ENCODE measurements at regions not wholly inside any gene's neighbourhood (a gene's known extent, or its start where the extent isn't known, plus 50 kb on each side); places are given as distances from the start of the nearest gene placed in this dataset.

DNA sequence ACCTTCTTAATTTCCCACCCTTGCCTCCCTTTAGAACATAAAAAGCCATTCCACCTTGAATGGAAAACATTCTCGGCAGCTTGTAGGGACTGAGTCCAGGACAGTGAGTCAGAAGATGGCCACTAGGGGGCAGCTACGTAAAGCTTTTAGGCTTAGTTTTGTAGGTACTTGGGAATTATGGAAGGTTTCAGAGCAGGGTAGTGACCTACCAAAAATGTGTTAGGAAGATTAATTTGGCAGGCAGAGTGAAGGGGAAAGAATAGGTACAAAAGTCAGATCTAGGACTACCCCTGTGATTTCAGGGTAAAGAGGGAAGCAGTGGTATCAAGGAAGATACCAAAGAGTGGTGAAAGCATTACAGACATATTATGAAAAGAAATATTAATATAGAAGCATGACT is 198.4 kb downstream of the NDFIP2 start:
- no peaks in the 10 kb centered on the region for H3K9me3 ChIP-seq
- TF ChIP-seq, protein P1, sequence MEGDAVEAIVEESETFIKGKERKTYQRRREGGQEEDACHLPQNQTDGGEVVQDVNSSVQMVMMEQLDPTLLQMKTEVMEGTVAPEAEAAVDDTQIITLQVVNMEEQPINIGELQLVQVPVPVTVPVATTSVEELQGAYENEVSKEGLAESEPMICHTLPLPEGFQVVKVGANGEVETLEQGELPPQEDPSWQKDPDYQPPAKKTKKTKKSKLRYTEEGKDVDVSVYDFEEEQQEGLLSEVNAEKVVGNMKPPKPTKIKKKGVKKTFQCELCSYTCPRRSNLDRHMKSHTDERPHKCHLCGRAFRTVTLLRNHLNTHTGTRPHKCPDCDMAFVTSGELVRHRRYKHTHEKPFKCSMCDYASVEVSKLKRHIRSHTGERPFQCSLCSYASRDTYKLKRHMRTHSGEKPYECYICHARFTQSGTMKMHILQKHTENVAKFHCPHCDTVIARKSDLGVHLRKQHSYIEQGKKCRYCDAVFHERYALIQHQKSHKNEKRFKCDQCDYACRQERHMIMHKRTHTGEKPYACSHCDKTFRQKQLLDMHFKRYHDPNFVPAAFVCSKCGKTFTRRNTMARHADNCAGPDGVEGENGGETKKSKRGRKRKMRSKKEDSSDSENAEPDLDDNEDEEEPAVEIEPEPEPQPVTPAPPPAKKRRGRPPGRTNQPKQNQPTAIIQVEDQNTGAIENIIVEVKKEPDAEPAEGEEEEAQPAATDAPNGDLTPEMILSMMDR (IDR thresholded peaks at IDR 0.05) = peak; percentile 58 to 81 (median 59)
- TF ChIP-seq POLR2AphosphoS5 (IDR thresholded peaks at IDR 0.05) = no peak
- no peak for TF ChIP-seq POLR2A (IDR thresholded peaks at IDR 0.05)
- no peaks in the 10 kb centered on the region for H3K27me3 ChIP-seq
- intact Hi-C loops (cut with DNase I; ENCODE audit: low total_unique reads) = no loop called here
- peak; percentile 30 to 57 for DNase-seq (ENCODE audit: low spot score in 2 of 2)
- H3K36me3 ChIP-seq = no peaks in the 10 kb centered on the region
- H3K4me1 ChIP-seq = no peaks in the 10 kb centered on the region
- no peak overlapping the region for H3K27ac ChIP-seq
- H3K4me3 ChIP-seq = no peak overlapping the region

DNA sequence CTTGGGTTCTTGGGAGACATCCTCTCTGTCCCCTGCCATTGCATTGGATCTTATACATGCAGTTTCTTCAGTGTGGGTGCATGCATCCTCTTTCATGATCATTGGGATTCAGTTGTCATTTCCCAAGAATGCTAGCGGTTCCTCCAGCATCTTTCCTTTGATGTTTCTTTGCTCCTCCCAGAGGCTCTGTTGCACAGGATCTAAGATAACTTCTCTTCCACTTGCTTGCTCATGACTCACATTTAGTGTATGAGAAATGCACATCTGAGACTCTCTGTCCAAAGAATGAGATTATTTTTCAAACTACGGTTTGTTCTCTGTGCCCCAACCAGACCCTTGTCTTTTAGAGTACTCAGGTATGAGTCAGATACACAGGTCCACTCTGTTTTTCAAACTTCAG is 197.1 kb downstream of the NDFIP2 start:
- Histone ChIP-seq H3K36me3 (no peaks in the 10 kb centered on the region), H3K4me1 (no peaks in the 10 kb centered on the region), H3K4me3 (no peak overlapping the region), H3K27me3 (no peaks in the 10 kb centered on the region), H3K27ac (no peak overlapping the region), H3K9me3 (no peaks in the 10 kb centered on the region)
- no peak for DNase-seq (ENCODE audit: low spot score in 2 of 2)
- TF ChIP-seq POLR2A (IDR thresholded peaks at IDR 0.05) (no peak), POLR2AphosphoS5 (IDR thresholded peaks at IDR 0.05) (no peak)
- TF ChIP-seq, protein P1 (IDR thresholded peaks at IDR 0.05) = no peak
- intact Hi-C loops (cut with DNase I; ENCODE audit: low total_unique reads) = no loop called here

DNA sequence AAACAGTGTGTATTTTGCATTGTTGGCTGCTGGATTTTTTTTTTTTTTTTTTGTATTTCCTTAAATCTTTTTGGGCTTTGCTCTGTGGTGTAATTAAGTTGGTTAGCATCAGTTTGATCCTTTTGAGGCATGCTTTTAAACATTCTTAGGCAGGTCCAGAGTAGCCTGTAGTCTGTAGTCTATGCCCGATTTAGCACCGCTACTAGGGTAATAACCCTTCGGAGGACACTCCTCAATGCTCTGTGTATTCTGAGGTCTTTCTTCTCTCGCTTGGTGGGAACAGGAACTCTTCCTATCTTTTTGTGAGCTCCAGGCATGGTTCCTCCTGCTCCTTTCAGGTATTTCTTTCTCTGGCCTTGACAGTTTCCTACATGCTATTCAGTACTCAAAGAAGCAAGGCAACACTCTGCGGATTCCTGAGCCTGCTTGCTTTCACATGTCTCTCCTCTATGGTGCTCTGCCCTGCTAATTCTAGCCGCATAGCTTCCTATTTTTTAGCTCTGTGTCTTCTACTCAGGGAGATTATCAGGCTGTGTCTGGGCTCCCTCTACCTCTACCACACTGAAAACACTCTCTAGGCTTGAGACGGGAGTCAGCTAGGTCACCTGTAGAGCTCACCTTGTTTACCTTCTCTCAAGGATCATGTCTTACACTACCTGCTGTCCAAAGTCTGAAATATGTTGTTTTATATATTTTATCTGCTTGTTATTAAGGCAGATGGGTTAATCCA is 195.1 kb downstream of the NDFIP2 start:
- H3K27me3 ChIP-seq = no peaks in the 10 kb centered on the region
- intact Hi-C loops (cut with DNase I; ENCODE audit: low total_unique reads) = no loop called here
- no peaks in the 10 kb centered on the region for H3K36me3 ChIP-seq
- no peak overlapping the region for H3K27ac ChIP-seq
- no peak overlapping the region for H3K4me3 ChIP-seq
- no peaks in the 10 kb centered on the region for H3K4me1 ChIP-seq
- no peaks in the 10 kb centered on the region for H3K9me3 ChIP-seq
- TF ChIP-seq, protein P1 (IDR thresholded peaks at IDR 0.05) = no peak
- TF ChIP-seq POLR2A (IDR thresholded peaks at IDR 0.05) = no peak
- TF ChIP-seq POLR2AphosphoS5 (IDR thresholded peaks at IDR 0.05) = no peak
- DNase-seq (ENCODE audit: low spot score in 2 of 2) = no peak

DNA sequence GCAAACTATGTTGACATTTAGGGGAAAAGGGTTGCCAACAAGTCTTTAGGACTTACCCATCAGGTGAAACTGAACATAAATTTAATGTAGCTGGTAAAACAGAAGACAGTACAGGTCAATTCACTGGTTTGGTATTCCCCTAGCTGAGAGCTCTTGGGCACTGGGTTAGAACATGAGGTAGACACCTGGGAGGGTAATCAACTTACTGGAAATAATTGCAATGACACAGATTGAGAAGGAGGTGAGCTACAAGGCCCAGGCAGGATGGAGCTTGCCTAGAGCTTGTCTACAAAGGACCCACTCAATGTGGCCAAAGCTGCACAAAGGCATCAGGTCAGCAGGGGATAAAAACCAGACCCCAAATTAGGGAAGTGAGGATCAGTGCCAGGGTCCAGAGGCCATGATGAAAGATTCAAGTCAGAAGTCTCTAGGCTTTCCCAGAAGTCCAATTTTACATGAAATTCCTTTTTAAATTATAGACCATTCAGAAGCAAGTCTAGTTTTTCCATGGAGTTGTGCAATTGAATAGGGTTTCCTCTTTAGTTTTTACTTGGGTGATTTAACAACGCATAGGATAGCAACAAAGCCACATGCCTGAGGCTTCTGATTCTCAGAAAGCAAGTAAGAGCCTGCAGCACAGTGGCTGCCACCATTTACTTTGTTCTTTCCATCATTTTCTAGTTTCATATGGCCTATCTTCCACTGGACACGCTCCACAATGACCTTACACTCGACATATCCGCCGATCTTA is 194.0 kb downstream of the NDFIP2 start:
- no peak overlapping the region for H3K27ac ChIP-seq
- intact Hi-C loops (cut with DNase I; ENCODE audit: low total_unique reads) = no loop called here
- no peaks in the 10 kb centered on the region for H3K9me3 ChIP-seq
- no peak for DNase-seq (ENCODE audit: low spot score in 2 of 2)
- no peaks in the 10 kb centered on the region for H3K4me1 ChIP-seq
- TF ChIP-seq POLR2AphosphoS5 (IDR thresholded peaks at IDR 0.05) (no peak), POLR2A (IDR thresholded peaks at IDR 0.05) (no peak)
- TF ChIP-seq, protein P1 (IDR thresholded peaks at IDR 0.05) = no peak
- H3K4me3 ChIP-seq = no peak overlapping the region
- no peaks in the 10 kb centered on the region for H3K36me3 ChIP-seq
- no peaks in the 10 kb centered on the region for H3K27me3 ChIP-seq

DNA sequence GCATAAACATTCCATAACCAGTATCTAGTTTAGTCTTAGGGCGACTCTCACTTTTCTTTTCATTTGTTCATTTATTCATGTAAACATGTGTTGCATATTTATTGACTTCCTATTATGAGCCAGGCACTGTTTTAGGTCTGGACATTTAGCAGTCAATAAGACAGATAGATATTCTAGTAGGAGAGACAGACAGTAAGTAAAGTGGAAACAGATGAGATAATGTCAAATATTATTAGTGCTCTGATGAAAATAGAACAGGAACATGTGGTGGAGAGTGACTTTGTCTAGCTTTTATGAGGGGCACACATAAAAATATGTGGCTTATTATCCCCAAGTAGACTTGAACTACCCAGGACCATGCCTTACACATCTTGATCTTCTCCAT is 193.0 kb downstream of the NDFIP2 start:
- H3K27ac ChIP-seq = no peak overlapping the region
- intact Hi-C loops (cut with DNase I; ENCODE audit: low total_unique reads) = no loop called here

More for the DNA sequence above, 193.0 kb downstream of the NDFIP2 start:
- TF ChIP-seq POLR2AphosphoS5 (IDR thresholded peaks at IDR 0.05) (no peak), POLR2A (IDR thresholded peaks at IDR 0.05) (no peak)
- TF ChIP-seq, protein P1 (IDR thresholded peaks at IDR 0.05) = no peak
- H3K4me3 ChIP-seq = no peak overlapping the region
- no peak for DNase-seq (ENCODE audit: low spot score in 2 of 2)
- no peaks in the 10 kb centered on the region for H3K36me3 ChIP-seq
- no peaks in the 10 kb centered on the region for H3K9me3 ChIP-seq
- H3K4me1 ChIP-seq = no peaks in the 10 kb centered on the region
- no peaks in the 10 kb centered on the region for H3K27me3 ChIP-seq

Data from breast epithelium (tissue), 4 donors.